Nephron progenitor cell (in vitro differentiated cells): ENCODE measurements at regions not wholly inside any gene's neighbourhood (a gene's known extent, or its start where the extent isn't known, plus 50 kb on each side); places are given as distances from the start of the nearest gene placed in this dataset.

Source experiments
- DNase-seq: peaks from one replicate; pipeline ENCODE4 v3.0.0; 2021
- H3K27ac Mint-ChIP-seq: 2 replicates; pipeline ENCODE4 v1.8.0; 2021; ENCODE audit warnings: mild to moderate bottlenecking, moderate library complexity, mixed read lengths
- H3K27me3 Mint-ChIP-seq: 2 replicates; pipeline ENCODE4 v1.8.0; 2021; ENCODE audit warnings: mild to moderate bottlenecking, low read depth, mixed read lengths; ENCODE audit not compliant: poor library complexity
- H3K36me3 Mint-ChIP-seq: 2 replicates; pipeline ENCODE4 v1.8.0; 2021; ENCODE audit warnings: low read depth, mixed read lengths
- H3K4me1 Mint-ChIP-seq: 2 replicates; pipeline ENCODE4 v1.8.0; 2021; ENCODE audit warnings: mixed read lengths
- H3K4me3 Mint-ChIP-seq: 2 replicates; pipeline ENCODE4 v1.8.0; 2021; ENCODE audit warnings: mild to moderate bottlenecking, moderate library complexity, mixed read lengths
- H3K9me3 Mint-ChIP-seq: 2 replicates; pipeline ENCODE4 v1.8.0; 2021; ENCODE audit warnings: mild to moderate bottlenecking, moderate library complexity, mixed read lengths
- TF ChIP-seq, protein P1 (sequence below): fragments of 200-600 bp; sonication (generic); IDR thresholded peaks from 2 replicates; pipeline ENCODE4 v1.5.0; 2021; ENCODE audit warnings: antibody characterized with exemption

DNA sequence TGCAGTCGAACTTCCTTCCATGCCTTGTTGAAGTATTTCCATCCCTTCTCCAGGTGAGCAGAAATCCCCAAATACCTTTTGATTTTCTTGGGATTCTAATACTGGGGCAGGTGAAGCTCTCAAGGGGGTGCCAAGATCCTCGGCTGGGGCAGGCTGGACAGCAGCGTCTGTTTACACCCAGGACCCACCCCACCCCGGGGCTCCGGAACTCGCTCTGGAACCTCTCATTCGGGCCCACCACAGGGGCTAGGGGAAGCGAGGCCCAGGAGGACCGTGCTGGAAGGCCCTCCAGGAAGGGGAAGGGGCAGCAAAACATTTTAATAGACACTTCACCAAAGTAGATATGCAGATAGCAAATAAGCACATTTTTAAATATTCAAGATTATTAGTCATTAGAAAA lies 161.9 kb upstream of the GORAB start:
- no peak for DNase-seq
- Mint-ChIP-seq H3K27me3 (no peaks in the 10 kb centered on the region), H3K4me1 (no peaks in the 10 kb centered on the region), H3K4me3 (no peak overlapping the region), H3K36me3 (no peaks in the 10 kb centered on the region), H3K9me3 (peaks cover 7% of the 10 kb centered on the region), H3K27ac (no peak overlapping the region)
- TF ChIP-seq, protein P1, sequence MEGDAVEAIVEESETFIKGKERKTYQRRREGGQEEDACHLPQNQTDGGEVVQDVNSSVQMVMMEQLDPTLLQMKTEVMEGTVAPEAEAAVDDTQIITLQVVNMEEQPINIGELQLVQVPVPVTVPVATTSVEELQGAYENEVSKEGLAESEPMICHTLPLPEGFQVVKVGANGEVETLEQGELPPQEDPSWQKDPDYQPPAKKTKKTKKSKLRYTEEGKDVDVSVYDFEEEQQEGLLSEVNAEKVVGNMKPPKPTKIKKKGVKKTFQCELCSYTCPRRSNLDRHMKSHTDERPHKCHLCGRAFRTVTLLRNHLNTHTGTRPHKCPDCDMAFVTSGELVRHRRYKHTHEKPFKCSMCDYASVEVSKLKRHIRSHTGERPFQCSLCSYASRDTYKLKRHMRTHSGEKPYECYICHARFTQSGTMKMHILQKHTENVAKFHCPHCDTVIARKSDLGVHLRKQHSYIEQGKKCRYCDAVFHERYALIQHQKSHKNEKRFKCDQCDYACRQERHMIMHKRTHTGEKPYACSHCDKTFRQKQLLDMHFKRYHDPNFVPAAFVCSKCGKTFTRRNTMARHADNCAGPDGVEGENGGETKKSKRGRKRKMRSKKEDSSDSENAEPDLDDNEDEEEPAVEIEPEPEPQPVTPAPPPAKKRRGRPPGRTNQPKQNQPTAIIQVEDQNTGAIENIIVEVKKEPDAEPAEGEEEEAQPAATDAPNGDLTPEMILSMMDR: no peak

DNA sequence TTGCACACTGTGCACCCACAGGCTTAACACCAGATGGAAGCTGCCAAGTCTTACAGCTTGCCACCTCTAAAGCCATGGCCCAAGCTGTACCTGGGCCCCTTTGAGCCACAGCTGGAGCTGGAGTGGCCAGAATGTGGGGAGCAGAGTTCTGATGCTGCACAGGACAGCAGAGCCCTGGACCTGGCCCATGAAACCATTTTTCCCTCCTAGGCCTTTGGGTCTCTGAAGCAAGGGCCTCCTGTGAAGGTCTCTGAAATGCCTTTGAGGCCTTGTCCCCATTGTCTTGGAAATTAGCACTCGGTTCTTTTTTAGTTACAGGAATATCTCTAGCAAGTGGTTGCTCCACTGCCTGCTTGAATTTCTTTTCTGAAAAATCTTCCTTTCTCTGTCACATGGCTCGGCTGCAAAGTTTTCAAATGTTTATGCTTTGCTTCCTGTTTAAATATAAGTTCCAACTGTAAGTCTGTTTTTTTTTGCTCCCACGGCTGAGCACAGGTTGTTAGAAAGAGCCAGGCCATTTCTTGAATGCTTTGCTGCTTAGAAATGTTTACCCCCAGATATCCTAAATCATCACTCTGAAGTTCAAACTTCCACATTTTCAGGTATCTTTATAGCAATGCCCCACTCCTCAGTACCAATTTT lies 156.8 kb upstream of the GORAB start:
- H3K27me3 Mint-ChIP-seq: peaks cover 2% of the 10 kb centered on the region
- H3K36me3 Mint-ChIP-seq: no peaks in the 10 kb centered on the region
- TF ChIP-seq, protein P1: no peak
- no peak overlapping the region for H3K4me3 Mint-ChIP-seq
- no peak for DNase-seq
- no peak overlapping the region for H3K27ac Mint-ChIP-seq
- H3K9me3 Mint-ChIP-seq: no peaks in the 10 kb centered on the region
- no peaks in the 10 kb centered on the region for H3K4me1 Mint-ChIP-seq

DNA sequence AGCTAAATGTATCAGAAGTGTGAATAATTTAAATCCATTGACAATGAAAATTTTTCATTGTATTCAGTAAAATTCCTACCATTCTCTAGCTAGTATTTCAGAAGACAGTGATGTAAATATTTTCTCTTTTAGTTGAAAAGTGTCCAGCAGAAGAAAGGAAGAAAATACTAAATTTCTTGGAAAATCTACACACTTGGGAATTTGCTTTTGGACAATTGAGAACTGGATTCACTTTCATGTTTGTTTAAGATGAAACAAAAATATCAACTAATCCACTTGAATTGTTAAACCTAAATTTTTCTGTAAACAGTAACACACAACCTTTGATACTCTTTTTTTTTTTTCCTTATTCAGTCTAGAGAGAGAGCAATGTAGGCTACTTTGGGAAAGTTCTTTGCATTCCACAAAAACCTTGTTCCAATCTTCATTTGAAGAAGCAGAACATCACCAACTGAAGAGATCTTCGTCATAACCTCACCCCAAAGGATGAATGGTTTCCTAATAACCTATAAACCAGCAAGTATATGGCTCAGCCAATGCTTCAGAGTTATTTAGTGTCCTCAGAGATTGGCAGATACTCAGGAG lies 155.1 kb upstream of the GORAB start:
- no peaks in the 10 kb centered on the region for H3K4me1 Mint-ChIP-seq

DNA sequence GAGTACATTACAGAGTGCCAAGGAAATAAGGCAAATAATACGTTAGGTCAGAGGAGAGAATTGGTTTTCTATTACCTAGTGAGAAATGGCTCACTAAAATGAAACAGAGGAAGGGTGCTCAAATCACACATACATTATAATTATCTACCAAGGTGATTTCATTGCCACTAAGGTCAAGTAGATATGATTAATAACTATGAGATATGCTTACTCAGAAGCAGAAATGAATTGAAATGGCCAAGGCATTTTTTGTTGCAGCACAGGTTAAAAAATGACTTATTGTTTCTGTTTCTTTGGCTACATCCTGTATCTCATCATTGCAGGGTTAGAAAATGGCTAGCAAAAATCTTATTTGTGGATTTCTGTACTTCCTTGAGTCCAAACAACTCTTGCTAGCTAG lies 154.5 kb upstream of the GORAB start:
- Mint-ChIP-seq H3K9me3 (no peaks in the 10 kb centered on the region), H3K27ac (no peak overlapping the region), H3K27me3 (peaks cover 2% of the 10 kb centered on the region), H3K36me3 (no peaks in the 10 kb centered on the region), H3K4me3 (no peak overlapping the region), H3K4me1 (no peaks in the 10 kb centered on the region)
- TF ChIP-seq, protein P1: no peak
- DNase-seq: no peak

More for the DNA sequence above, 155.1 kb upstream of the GORAB start:
- DNase-seq: no peak
- Mint-ChIP-seq H3K4me3 (no peak overlapping the region), H3K27me3 (peaks cover 2% of the 10 kb centered on the region), H3K36me3 (no peaks in the 10 kb centered on the region), H3K27ac (no peak overlapping the region), H3K9me3 (no peaks in the 10 kb centered on the region)
- TF ChIP-seq, protein P1: no peak

DNA sequence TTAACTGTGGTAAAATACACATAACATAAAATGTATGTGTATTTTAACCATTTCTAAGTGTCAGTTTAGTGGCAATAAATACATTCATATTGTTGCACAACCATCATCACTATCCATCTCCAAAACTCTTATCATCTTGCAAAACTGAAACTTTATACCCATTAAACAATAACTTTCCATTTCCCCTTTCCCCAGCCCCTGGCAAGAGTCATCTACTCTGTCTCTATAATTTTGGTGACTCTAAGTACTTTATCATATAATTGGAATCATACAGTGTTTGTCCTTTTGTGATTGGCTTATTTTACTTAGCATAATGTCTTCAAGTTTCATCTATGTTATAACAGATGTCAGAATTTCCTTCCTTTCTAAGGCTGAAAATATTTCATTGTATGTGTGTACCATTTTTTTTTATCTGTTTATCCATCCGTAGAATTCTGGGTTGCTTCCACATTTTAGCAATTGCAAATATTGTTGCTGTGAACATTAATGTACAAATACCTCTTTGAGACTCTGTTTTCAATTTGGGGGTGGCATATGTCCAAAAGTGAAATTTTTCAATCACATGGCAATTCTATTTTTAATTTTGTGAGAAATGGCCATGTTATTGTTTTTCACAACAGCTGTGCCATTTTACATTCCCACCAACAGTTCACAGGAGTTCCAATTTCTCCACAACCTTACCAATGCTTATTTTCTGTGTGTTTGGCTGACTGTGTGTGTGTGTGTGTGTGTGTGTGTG lies 153.9 kb upstream of the GORAB start:
- Mint-ChIP-seq H3K4me3 (no peak overlapping the region), H3K4me1 (no peaks in the 10 kb centered on the region), H3K27ac (no peak overlapping the region), H3K9me3 (no peaks in the 10 kb centered on the region), H3K27me3 (peaks cover 2% of the 10 kb centered on the region), H3K36me3 (no peaks in the 10 kb centered on the region)
- TF ChIP-seq, protein P1: no peak
- no peak for DNase-seq
